ENCODE measurements at regions not wholly inside any gene's neighbourhood (a gene's known extent, or its start where the extent isn't known, plus 50 kb on each side); places are given as distances from the start of the nearest gene placed in this dataset.

- TF ChIP-seq, protein P1, sequence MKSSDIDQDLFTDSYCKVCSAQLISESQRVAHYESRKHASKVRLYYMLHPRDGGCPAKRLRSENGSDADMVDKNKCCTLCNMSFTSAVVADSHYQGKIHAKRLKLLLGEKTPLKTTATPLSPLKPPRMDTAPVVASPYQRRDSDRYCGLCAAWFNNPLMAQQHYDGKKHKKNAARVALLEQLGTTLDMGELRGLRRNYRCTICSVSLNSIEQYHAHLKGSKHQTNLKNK (CRISPR knock-in tag; IDR thresholded peaks at IDR 0.05): no peak
- no peak for TF ChIP-seq EMX1 (CRISPR knock-in tag; IDR thresholded peaks at IDR 0.05)
These were observed 1192.5 kb downstream of the NXPH1 start (continued) for GRCh38 chr7:9625953-9626352.

DNA sequence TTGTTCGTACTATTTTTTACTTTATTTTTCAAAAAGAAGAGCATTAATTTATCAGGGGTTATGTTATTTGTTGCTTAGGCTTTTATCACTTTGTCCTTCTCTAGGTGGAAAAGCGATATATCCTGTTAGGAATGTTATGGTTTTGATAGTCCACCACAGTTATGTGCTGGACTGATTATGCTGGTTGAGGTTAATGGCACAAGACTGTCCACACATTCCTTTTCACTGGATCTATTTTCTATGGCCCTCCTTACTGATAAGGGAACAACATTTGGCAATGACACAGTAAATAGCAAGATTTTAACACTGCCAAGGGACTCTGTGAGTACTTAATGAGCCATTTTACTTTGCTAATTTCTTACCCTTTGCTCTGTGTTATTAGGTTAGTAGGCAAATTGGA is 1212.3 kb downstream of the NXPH1 start:
- Mint-ChIP-seq H3K36me3 (no peaks in the 10 kb centered on the region), H3K4me1 (no peaks in the 10 kb centered on the region), H3K9me3 (no peaks in the 10 kb centered on the region), H3K4me3 (no peak overlapping the region), H3K27ac (no peak overlapping the region), H3K27me3 (ENCODE audit: low read depth) (no peaks in the 10 kb centered on the region)
- ATAC-seq (no peak), DNase-seq (ENCODE audit: low spot score) (no peak)
- ChIA-PET CTCF (no interaction called here), POLR2A (no interaction called here)
- TF ChIP-seq ZNF263 (CRISPR knock-in tag; IDR thresholded peaks at IDR 0.05; ENCODE audit: low read depth): no peak
- TF ChIP-seq GTF2I (CRISPR knock-in tag; conservative IDR thresholded peaks at IDR 0.05): no peak
- no peak for TF ChIP-seq JAZF1 (CRISPR knock-in tag; IDR thresholded peaks at IDR 0.05)
- no peak for TF ChIP-seq NR1H2 (CRISPR knock-in tag; IDR thresholded peaks at IDR 0.05)
- TF ChIP-seq PREB (CRISPR knock-in tag; IDR thresholded peaks at IDR 0.05; ENCODE audit: borderline replicate concordance): no peak
- TF ChIP-seq, protein P2, sequence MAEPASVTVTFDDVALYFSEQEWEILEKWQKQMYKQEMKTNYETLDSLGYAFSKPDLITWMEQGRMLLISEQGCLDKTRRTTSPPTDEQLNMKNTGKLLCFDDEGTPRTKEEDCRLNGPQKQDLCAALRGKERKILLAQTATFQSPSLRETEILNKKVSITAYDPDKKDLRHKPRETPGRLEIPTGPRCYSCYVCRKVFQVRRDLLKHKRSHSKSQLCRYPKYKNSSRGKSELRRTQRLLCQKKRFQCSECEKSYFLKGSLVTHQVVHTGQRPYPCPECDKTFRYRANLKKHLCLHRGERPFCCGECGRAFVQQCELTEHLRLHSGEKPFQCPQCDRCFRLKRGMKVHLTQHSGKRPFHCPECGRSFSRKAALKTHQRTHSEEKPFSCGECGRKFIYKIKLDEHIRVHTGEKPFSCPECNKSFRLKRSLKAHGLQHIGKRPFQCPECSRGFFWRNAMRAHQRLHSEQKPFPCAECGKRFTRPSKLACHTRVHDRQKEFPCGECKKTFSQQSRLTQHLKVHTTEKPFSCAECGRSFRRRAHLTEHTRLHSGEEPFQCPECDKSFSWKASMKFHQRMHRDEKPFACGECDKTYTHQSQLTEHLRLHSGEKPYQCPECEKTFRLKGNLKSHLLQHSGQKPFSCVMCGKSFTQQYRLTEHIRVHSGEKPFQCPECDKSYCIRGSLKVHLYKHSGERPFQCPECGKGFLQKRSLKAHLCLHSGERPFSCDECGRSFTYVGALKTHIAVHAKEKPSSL (CRISPR knock-in tag; conservative IDR thresholded peaks at IDR 0.05): no peak
- TF ChIP-seq FOXJ3 (CRISPR knock-in tag; IDR thresholded peaks at IDR 0.05; ENCODE audit: borderline replicate concordance): no peak
- TF ChIP-seq, protein P3, sequence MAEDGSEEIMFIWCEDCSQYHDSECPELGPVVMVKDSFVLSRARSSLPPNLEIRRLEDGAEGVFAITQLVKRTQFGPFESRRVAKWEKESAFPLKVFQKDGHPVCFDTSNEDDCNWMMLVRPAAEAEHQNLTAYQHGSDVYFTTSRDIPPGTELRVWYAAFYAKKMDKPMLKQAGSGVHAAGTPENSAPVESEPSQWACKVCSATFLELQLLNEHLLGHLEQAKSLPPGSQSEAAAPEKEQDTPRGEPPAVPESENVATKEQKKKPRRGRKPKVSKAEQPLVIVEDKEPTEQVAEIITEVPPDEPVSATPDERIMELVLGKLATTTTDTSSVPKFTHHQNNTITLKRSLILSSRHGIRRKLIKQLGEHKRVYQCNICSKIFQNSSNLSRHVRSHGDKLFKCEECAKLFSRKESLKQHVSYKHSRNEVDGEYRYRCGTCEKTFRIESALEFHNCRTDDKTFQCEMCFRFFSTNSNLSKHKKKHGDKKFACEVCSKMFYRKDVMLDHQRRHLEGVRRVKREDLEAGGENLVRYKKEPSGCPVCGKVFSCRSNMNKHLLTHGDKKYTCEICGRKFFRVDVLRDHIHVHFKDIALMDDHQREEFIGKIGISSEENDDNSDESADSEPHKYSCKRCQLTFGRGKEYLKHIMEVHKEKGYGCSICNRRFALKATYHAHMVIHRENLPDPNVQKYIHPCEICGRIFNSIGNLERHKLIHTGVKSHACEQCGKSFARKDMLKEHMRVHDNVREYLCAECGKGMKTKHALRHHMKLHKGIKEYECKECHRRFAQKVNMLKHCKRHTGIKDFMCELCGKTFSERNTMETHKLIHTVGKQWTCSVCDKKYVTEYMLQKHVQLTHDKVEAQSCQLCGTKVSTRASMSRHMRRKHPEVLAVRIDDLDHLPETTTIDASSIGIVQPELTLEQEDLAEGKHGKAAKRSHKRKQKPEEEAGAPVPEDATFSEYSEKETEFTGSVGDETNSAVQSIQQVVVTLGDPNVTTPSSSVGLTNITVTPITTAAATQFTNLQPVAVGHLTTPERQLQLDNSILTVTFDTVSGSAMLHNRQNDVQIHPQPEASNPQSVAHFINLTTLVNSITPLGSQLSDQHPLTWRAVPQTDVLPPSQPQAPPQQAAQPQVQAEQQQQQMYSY (CRISPR knock-in tag; IDR thresholded peaks at IDR 0.05): no peak
- no peak for TF ChIP-seq MAX (CRISPR knock-in tag; IDR thresholded peaks at IDR 0.05)
- no peak for TF ChIP-seq ZNF317 (CRISPR knock-in tag; IDR thresholded peaks at IDR 0.05; ENCODE audit: borderline replicate concordance, low read depth)
- TF ChIP-seq, protein P4, sequence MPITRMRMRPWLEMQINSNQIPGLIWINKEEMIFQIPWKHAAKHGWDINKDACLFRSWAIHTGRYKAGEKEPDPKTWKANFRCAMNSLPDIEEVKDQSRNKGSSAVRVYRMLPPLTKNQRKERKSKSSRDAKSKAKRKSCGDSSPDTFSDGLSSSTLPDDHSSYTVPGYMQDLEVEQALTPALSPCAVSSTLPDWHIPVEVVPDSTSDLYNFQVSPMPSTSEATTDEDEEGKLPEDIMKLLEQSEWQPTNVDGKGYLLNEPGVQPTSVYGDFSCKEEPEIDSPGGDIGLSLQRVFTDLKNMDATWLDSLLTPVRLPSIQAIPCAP (CRISPR knock-in tag; IDR thresholded peaks at IDR 0.05): no peak
- no peak for TF ChIP-seq MLX (CRISPR knock-in tag; IDR thresholded peaks at IDR 0.05)
- TF ChIP-seq FOXK1 (CRISPR knock-in tag; IDR thresholded peaks at IDR 0.05): no peak
- no peak for TF ChIP-seq NR2C2 (CRISPR knock-in tag; IDR thresholded peaks at IDR 0.05)

All from WTC11 (cell line).